Heart left ventricle (tissue), 13 donors: ENCODE measurements at regions not wholly inside any gene's neighbourhood (a gene's known extent, or its start where the extent isn't known, plus 50 kb on each side); places are given as distances from the start of the nearest gene placed in this dataset.

Experiments used
- POLR2A ChIP-seq, 2 donors: fragments of 450-650 bp; IDR thresholded peaks; one replicate each; pipeline ENCODE4 v1.6.1; 2017; ENCODE audit warnings: antibody characterized with exemption in 2 of 2, mild to moderate bottlenecking in 2 of 2, moderate library complexity in 2 of 2
- TF ChIP-seq, protein P1 (sequence below), 12 donors: fragments of 200-600 bp; sonication (generic) in 4 of 12; IDR thresholded peaks; one replicate each; pipeline versions ENCODE4 v1.5.0 to v1.8.0; 2018 to 2022; ENCODE audit warnings: antibody characterized with exemption in 12 of 12, mild to moderate bottlenecking in 5 of 12
- donor health status: ischemic (EF 13 %, LVEDD 7.1; RV severe dilation, severe dysfunction).
- donor health status: DM: no; HTN: yes; CAD: no.
- donor health status: DM: no; HTN: no; CAD: no.
- donor health status: ischemic (EF 25% LVEDD 6.9; RV normal size, moderate dysfunction).
- donor health status: ischemic (EF 25% LVEDD 5.7; RV mildly dilated, moderate dysfunction).
- donor health status: ischemic (EF 35%, LVEDD 5.7; RV mildly dilated, moderate dysfunction).
- donor health status: nonischemic (EF 11% LVEDD 7.7; RV severe dilation, severe dysfunction).
- donor health status: DM: yes; HTN: yes; CAD: no.
- donor health status: PGD.
- donor health status: ischemic (EF 29% LVEDD 5.4; RV normal size, mild dysfunction).
- donor health status: nonischemic (EF 23%, LVEDD 6.1; RV moderate dilation, normal function).

DNA sequence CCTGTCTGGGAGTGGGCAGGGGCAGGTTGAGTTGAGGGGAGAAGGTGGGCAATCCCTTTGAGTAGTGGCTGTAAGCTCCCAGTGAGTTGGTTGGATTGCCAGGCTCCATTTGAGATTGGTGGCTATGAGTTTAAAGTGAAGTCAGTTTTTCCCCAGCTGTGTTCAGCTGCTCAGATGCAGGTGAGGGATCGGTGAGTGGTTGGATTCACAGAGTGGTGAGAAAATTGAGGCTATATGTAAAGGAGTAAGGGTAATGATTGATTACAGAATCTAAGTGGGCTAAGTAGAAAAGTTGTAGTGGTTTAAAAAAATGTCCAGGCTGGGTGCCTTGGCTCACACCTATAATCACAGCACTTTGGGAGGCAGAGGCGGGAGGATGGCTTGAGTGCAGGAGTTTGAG lies 68.6 kb downstream of the GLRX5 start:
- TF ChIP-seq, protein P1, sequence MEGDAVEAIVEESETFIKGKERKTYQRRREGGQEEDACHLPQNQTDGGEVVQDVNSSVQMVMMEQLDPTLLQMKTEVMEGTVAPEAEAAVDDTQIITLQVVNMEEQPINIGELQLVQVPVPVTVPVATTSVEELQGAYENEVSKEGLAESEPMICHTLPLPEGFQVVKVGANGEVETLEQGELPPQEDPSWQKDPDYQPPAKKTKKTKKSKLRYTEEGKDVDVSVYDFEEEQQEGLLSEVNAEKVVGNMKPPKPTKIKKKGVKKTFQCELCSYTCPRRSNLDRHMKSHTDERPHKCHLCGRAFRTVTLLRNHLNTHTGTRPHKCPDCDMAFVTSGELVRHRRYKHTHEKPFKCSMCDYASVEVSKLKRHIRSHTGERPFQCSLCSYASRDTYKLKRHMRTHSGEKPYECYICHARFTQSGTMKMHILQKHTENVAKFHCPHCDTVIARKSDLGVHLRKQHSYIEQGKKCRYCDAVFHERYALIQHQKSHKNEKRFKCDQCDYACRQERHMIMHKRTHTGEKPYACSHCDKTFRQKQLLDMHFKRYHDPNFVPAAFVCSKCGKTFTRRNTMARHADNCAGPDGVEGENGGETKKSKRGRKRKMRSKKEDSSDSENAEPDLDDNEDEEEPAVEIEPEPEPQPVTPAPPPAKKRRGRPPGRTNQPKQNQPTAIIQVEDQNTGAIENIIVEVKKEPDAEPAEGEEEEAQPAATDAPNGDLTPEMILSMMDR (IDR thresholded peaks at IDR 0.05), result no peak
- no peak for TF ChIP-seq POLR2A (IDR thresholded peaks at IDR 0.05)
